Endodermal cell (in vitro differentiated cells): ENCODE measurements at regions not wholly inside any gene's neighbourhood (a gene's known extent, or its start where the extent isn't known, plus 50 kb on each side); places are given as distances from the start of the nearest gene placed in this dataset.
"Not testable (repeated sequence)": the region's sequence is repeated elsewhere in the genome, so short reads cannot be mapped to it uniquely, and the experiment has no call there.

Experiments
- DNase-seq: peaks from one replicate; pipeline ENCODE4 v3.0.0-alpha.2; 2017
- H3K27ac ChIP-seq: 2 replicates; pipeline ENCODE4 v1.5.1; 2013; ENCODE audit warnings: mild to moderate bottlenecking, low read depth, low read length, moderate library complexity
- H3K27me3 ChIP-seq: 2 replicates; pipeline ENCODE4 v1.6.1; 2013; ENCODE audit warnings: mild to moderate bottlenecking, low read length, moderate library complexity; ENCODE audit not compliant: insufficient read depth, control insufficient read depth, poor library complexity, severe bottlenecking
- H3K36me3 ChIP-seq: 2 replicates; pipeline ENCODE4 v1.7.0; 2013; ENCODE audit warnings: mild to moderate bottlenecking, low read length, moderate library complexity; ENCODE audit not compliant: control insufficient read depth, insufficient read depth
- H3K4me1 ChIP-seq: one replicate; pipeline ENCODE4 v1.7.0; 2013; ENCODE audit warnings: low read length; ENCODE audit not compliant: control insufficient read depth, insufficient read depth
- H3K4me3 ChIP-seq: 2 replicates; pipeline ENCODE4 v1.5.1; 2013; ENCODE audit warnings: mild to moderate bottlenecking, low read length, moderate library complexity
- H3K9ac ChIP-seq: 2 replicates; pipeline ENCODE4 v1.6.1; 2013; ENCODE audit warnings: mild to moderate bottlenecking, low read length, moderate library complexity; ENCODE audit not compliant: poor library complexity, severe bottlenecking; ENCODE audit errors: extremely low read depth
- H3K9me3 ChIP-seq: 2 replicates; pipeline ENCODE4 v1.6.1; 2013; ENCODE audit warnings: mild to moderate bottlenecking, low read length, moderate library complexity; ENCODE audit not compliant: control insufficient read depth
- H3K27ac Mint-ChIP-seq: 2 replicates; pipeline ENCODE4 v1.8.0; 2020; ENCODE audit warnings: mixed read lengths
- H3K27me3 Mint-ChIP-seq: 2 replicates; pipeline ENCODE4 v1.8.0; 2021; ENCODE audit warnings: mild to moderate bottlenecking, mixed read lengths; ENCODE audit not compliant: insufficient read depth
- H3K36me3 Mint-ChIP-seq: 2 replicates; pipeline ENCODE4 v1.8.0; 2020; ENCODE audit warnings: low read depth, mixed read lengths
- H3K4me1 Mint-ChIP-seq: 2 replicates; pipeline ENCODE4 v1.8.0; 2020; ENCODE audit warnings: mixed read lengths
- H3K4me3 Mint-ChIP-seq: 2 replicates; pipeline ENCODE4 v1.8.0; 2020; ENCODE audit warnings: mild to moderate bottlenecking, moderate library complexity, mixed read lengths
- H3K9me3 Mint-ChIP-seq: 2 replicates; pipeline ENCODE4 v1.8.0; 2020; ENCODE audit warnings: mild to moderate bottlenecking, mixed read lengths
- WGBS, 2 experiments: methylation state at CpG; one replicate each; pipeline versions ENCODE4 v1.1.5 to v1.1.7; 2013; ENCODE audit warnings: missing lambda C conversion rate in 2 of 2, mixed read lengths in 1 of 2; ENCODE audit not compliant: insufficient coverage in 1 of 2, insufficient read length in 1 of 2; 5-methylcytosine and 5-hydroxymethylcytosine counted together
- TF ChIP-seq, protein P1 (sequence below): fragments of 200-600 bp; sonication (generic); conservative IDR thresholded peaks from 2 replicates; pipeline ENCODE4 v1.5.0; 2021; ENCODE audit warnings: antibody characterized with exemption, mild to moderate bottlenecking

DNA sequence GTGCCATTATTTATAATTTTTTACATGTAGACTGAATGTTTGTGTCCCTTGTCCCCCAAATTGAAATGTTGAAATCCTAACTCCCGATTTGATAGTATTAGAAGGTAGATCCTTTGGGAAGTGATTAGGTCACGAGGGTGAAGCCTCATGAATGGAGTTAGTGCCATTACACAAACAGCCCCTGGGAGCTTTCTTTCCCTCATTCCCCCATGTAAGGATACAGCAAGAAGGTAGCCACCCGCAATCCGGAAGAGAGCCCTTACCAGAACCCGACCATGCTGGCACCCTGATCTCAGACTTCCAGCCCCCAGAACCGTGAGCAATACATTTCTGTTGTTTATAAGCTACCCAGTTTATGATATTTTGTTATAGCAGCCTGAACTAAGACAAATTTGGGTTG, 143.2 kb downstream of the NPIPB5 start:
- no peaks in the 10 kb centered on the region for H3K4me1 Mint-ChIP-seq
- H3K36me3 Mint-ChIP-seq, result no peaks in the 10 kb centered on the region
- no peak overlapping the region for H3K27ac Mint-ChIP-seq
- H3K4me1 ChIP-seq, result no peaks in the 10 kb centered on the region
- TF ChIP-seq, protein P1, sequence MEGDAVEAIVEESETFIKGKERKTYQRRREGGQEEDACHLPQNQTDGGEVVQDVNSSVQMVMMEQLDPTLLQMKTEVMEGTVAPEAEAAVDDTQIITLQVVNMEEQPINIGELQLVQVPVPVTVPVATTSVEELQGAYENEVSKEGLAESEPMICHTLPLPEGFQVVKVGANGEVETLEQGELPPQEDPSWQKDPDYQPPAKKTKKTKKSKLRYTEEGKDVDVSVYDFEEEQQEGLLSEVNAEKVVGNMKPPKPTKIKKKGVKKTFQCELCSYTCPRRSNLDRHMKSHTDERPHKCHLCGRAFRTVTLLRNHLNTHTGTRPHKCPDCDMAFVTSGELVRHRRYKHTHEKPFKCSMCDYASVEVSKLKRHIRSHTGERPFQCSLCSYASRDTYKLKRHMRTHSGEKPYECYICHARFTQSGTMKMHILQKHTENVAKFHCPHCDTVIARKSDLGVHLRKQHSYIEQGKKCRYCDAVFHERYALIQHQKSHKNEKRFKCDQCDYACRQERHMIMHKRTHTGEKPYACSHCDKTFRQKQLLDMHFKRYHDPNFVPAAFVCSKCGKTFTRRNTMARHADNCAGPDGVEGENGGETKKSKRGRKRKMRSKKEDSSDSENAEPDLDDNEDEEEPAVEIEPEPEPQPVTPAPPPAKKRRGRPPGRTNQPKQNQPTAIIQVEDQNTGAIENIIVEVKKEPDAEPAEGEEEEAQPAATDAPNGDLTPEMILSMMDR, result no peak
- H3K9ac ChIP-seq, result no peak overlapping the region
- DNase-seq, result peak; percentile 38
- no peaks in the 10 kb centered on the region for H3K27me3 Mint-ChIP-seq
- H3K27ac ChIP-seq, result no peak overlapping the region
- H3K36me3 ChIP-seq, result no peaks in the 10 kb centered on the region
- peaks cover 7% of the 10 kb centered on the region for H3K9me3 Mint-ChIP-seq
- WGBS, 2 experiments, result 89 to 100% methylated on average over 2 to 6 of the region's 6 CpGs
- H3K27me3 ChIP-seq, result no peaks in the 10 kb centered on the region
- no peak overlapping the region for H3K4me3 ChIP-seq
- H3K4me3 Mint-ChIP-seq, result no peak overlapping the region
- no peaks in the 10 kb centered on the region for H3K9me3 ChIP-seq

DNA sequence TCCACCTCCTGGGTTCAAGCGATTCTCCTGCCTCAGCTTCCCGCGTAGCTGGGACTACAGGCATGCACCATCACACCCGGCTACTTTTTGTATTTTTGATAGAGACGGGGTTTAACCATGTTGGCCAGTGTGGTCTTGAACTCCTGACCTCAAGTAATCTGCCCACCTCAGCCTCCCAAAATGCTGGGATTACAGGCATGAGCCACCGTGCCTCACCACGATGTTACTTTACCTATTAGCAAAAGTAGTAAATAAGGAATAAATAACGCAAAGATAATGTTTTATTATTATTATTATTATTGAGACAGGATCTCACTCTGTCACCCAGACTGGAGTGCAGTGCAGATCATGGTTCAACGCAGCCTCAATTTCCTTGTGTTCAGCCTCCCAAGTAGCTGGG, 145.9 kb downstream of the NPIPB5 start:
- H3K27me3 Mint-ChIP-seq, result not testable (repeated sequence)

DNA sequence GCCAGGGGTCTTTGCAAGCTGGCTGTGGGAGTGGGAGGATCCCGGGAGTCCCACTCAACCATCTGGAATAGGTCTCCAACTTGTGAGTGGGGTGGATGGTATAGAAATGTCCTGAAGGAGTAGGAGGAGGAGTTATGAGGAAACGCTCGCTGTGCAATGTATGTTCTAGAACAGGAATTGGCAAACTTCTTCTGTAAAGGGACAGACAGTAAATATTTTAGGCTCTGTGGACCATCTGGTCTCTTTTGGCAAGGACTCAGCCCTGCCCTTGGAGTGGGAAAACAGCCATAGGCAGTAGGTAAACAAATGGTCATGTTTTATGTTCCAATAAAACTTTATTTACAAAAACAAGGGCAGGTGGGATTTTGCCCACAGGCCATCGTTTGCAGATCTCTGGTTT, 149.2 kb downstream of the NPIPB5 start:
- Mint-ChIP-seq H3K4me1 (no peaks in the 10 kb centered on the region), H3K36me3 (no peaks in the 10 kb centered on the region), H3K27me3 (no peaks in the 10 kb centered on the region), H3K27ac (no peak overlapping the region), H3K4me3 (no peak overlapping the region), H3K9me3 (peaks cover 7% of the 10 kb centered on the region)
- no peak overlapping the region for H3K27ac ChIP-seq
- no peaks in the 10 kb centered on the region for H3K36me3 ChIP-seq
- peak; percentile 34 for DNase-seq
- no peaks in the 10 kb centered on the region for H3K9me3 ChIP-seq
- no peak overlapping the region for H3K4me3 ChIP-seq
- H3K9ac ChIP-seq, result no peak overlapping the region
- no peaks in the 10 kb centered on the region for H3K27me3 ChIP-seq
- TF ChIP-seq, protein P1, result no peak
- 89 to 92% methylated on average over 4 of the region's 4 CpGs for WGBS, 2 experiments
- no peaks in the 10 kb centered on the region for H3K4me1 ChIP-seq

More for the DNA sequence above, 145.9 kb downstream of the NPIPB5 start:
- not testable (repeated sequence) for H3K4me1 ChIP-seq, H3K36me3 ChIP-seq, H3K4me3 Mint-ChIP-seq, H3K9me3 ChIP-seq, H3K9me3 Mint-ChIP-seq, H3K27ac Mint-ChIP-seq, H3K4me3 ChIP-seq, H3K27ac ChIP-seq, H3K9ac ChIP-seq, H3K36me3 Mint-ChIP-seq, H3K27me3 ChIP-seq, H3K4me1 Mint-ChIP-seq
- WGBS, 2 experiments, result 79 to 91% methylated on average over 6 to 7 of the region's 9 CpGs
- DNase-seq, result peak; percentile 23

DNA sequence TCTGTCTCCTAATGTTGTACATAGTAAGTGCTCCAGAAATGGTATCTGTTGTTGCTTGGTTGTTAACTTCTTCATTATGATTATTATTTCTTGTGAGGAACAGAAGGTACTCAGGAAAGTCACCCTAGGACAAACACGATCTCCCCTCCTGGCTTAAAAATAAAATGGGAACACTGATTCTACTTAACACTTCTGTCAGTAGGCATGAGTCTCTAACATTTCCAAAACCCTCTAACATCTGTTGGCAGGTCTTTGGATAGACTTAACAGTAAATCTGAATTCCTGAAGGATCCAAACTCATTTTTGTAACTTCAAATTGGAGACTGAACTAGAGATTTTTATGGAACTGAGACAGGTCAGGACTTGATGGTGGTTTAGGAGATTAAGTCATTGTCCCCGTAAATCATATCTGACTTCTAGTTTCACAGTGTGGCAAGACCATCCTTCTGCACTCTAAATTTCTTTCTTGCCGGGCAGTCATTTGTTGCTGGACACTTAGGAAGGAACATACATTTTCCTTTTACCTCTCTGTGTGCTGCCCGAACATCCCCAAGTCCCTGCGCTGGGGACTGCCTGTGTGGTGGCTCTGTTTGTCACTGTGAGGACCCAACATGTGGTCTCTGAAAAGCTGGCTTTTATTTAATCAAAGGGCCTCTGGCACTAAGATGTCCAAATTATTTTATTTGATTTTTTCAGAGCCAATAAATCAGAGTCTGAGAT, 149.9 kb downstream of the NPIPB5 start:
- 94 to 96% methylated on average over 5 of the region's 5 CpGs for WGBS, 2 experiments
- Histone ChIP-seq H3K27ac (no peak overlapping the region), H3K36me3 (no peaks in the 10 kb centered on the region), H3K27me3 (no peaks in the 10 kb centered on the region), H3K9me3 (no peaks in the 10 kb centered on the region), H3K4me3 (no peak overlapping the region), H3K4me1 (no peaks in the 10 kb centered on the region), H3K9ac (no peak overlapping the region)
- peak; percentile 33 for DNase-seq
- no peak overlapping the region for H3K27ac Mint-ChIP-seq
- no peak overlapping the region for H3K4me3 Mint-ChIP-seq
- H3K4me1 Mint-ChIP-seq, result no peaks in the 10 kb centered on the region
- peaks cover 7% of the 10 kb centered on the region for H3K9me3 Mint-ChIP-seq
- H3K36me3 Mint-ChIP-seq, result no peaks in the 10 kb centered on the region
- TF ChIP-seq, protein P1, result no peak
- no peaks in the 10 kb centered on the region for H3K27me3 Mint-ChIP-seq
